Activated T-helper 1 cell treated with anti-CD3 and anti-CD28 coated beads, Interleukin-12 subunit alpha, Interleukin-12 subunit beta, Interleukin-2, Interleukin-4 antibody, amounts not matched to agents 30 ng/mL and 10 ng/mL and 1 ng/mL, durations not matched to agents 14 hours and 24 hours and 36 hours (primary cell): ENCODE measurements at regions not wholly inside any gene's neighbourhood (a gene's known extent, or its start where the extent isn't known, plus 50 kb on each side); places are given as distances from the start of the nearest gene placed in this dataset.
A peak's percentile ranks its signal among the peaks of the same experiment; 100 is the strongest.

Experiments
- DNase-seq: peaks from one replicate; pipeline ENCODE4 v3.0.0; 2021; ENCODE audit warnings: low spot score
- H3K27ac Mint-ChIP-seq: one replicate; pipeline ENCODE4 v1.8.0; 2021; ENCODE audit warnings: mild to moderate bottlenecking, mixed read lengths
- H3K27me3 Mint-ChIP-seq: one replicate; pipeline ENCODE4 v1.8.0; 2022; ENCODE audit warnings: mild to moderate bottlenecking, moderate library complexity, mixed read lengths; ENCODE audit not compliant: insufficient read depth
- H3K36me3 Mint-ChIP-seq: one replicate; pipeline ENCODE4 v1.8.0; 2021; ENCODE audit warnings: low read depth, mixed read lengths
- H3K4me1 Mint-ChIP-seq: one replicate; pipeline ENCODE4 v1.8.0; 2021; ENCODE audit warnings: low read depth, mixed read lengths
- H3K4me3 Mint-ChIP-seq: one replicate; pipeline ENCODE4 v1.8.0; 2021; ENCODE audit warnings: mild to moderate bottlenecking, moderate library complexity, mixed read lengths
- H3K9me3 Mint-ChIP-seq: one replicate; pipeline ENCODE4 v1.8.0; 2021; ENCODE audit warnings: mixed read lengths
- intact Hi-C: fragments of 100-400 bp; cut with micrococcal nuclease; formaldehyde crosslinking; loops from one replicate; pipeline ENCODE4 v1.15.1; 2024

- H3K4me3 Mint-ChIP-seq, result no peak overlapping the region
- no peak for DNase-seq
- H3K36me3 Mint-ChIP-seq, result peaks cover 3% of the 10 kb centered on the region
- no peak overlapping the region for H3K27ac Mint-ChIP-seq
- H3K27me3 Mint-ChIP-seq, result peaks cover 2% of the 10 kb centered on the region
- intact Hi-C loops, result no loop called here
- H3K9me3 Mint-ChIP-seq, result peaks cover 4% of the 10 kb centered on the region
- H3K4me1 Mint-ChIP-seq, result peaks cover 11% of the 10 kb centered on the region
Measured at GRCh38 chr16:47780213-47780875, 319.2 kb downstream of the PHKB start.

DNA sequence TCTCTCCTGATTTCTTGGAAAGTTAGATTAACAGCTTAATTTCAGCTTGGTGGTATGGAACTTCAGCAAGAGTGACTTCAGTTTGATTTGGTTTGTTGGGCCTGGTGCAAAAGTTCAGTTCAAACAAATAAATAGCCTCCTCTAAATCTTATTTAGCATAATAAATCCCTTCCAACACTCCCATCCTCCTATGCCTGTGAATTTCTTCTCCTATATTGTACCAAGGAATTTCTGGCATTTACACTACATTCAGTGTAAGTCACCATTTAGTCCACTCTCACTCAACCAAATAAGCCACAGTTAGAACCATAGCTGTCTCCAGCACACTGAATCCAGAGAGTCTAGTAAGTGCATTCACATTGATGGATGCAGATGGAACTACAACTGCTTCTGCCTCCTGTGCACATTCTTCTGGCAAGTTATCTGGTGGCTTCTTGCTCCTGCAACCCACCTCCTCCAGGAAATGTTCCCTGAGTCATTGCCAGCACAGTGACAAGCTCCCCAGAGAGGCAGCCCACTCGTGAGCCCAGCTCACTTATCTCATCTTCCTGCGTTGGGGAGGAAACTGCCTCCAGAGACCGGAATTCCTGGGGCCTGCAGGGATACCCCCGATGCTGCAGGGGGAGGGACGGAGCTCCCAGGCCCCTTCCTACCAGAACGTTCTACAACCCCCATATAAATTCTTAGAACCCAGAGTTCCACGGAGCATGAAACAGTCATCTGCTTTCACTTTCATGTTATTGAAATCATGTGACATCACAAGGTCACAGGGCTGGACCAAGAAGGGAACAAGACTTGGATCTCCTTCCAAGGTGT is 318.3 kb downstream of the PHKB start:
- Mint-ChIP-seq H3K4me1 (peaks cover 11% of the 10 kb centered on the region), H3K4me3 (peak overlapping the region; percentile 76), H3K9me3 (peaks cover 5% of the 10 kb centered on the region), H3K27ac (peak overlapping the region; percentile 82), H3K27me3 (peaks cover 2% of the 10 kb centered on the region), H3K36me3 (peaks cover 3% of the 10 kb centered on the region)
- intact Hi-C loops, result loop anchor here (2.0 kb wide), 1 partner anchor 47 kb away; no protein-coding TSS in a partner anchor
- DNase-seq, result peak; percentile 6

- Mint-ChIP-seq H3K36me3 (peaks cover 3% of the 10 kb centered on the region), H3K4me1 (peaks cover 11% of the 10 kb centered on the region), H3K9me3 (peaks cover 5% of the 10 kb centered on the region), H3K4me3 (peak overlapping the region; percentile 4), H3K27me3 (peaks cover 2% of the 10 kb centered on the region), H3K27ac (no peak overlapping the region)
- no peak for DNase-seq
- intact Hi-C loops, result loop anchor here (2.0 kb wide), 1 partner anchor 45 kb away; no protein-coding TSS in a partner anchor
Measured at GRCh38 chr16:47778106-47778801, 317.1 kb downstream of the PHKB start.

- intact Hi-C loops, result no loop called here
- Mint-ChIP-seq H3K27me3 (peaks cover 5% of the 10 kb centered on the region), H3K4me1 (peaks cover 11% of the 10 kb centered on the region), H3K9me3 (peaks cover 5% of the 10 kb centered on the region), H3K4me3 (no peak overlapping the region), H3K36me3 (peaks cover 3% of the 10 kb centered on the region), H3K27ac (no peak overlapping the region)
- DNase-seq, result no peak
Measured at GRCh38 chr16:47777220-47777619, 316.1 kb downstream of the PHKB start.

DNA sequence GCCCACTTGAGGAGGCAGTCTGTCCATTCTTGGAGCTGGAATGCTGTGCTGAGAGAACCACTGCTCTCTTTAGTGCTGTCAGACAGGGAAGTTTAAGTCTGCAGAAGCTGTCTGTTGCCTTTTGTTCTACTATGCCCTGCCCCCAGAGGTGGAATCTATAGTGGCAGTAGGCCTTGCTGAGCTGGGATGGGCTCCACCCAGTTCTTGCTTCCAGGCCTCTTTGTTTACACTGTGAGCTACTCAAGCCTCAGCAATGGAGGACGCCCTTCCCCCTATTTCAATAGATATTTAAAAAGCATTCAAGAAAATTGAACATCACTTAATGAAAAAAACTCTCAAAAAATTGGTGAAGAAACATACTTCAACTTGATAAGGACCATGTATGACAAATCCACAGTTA is 313.5 kb downstream of the PHKB start:
- Mint-ChIP-seq H3K36me3 (peaks cover 2% of the 10 kb centered on the region), H3K4me3 (no peak overlapping the region), H3K27me3 (peaks cover 5% of the 10 kb centered on the region), H3K9me3 (peaks cover 5% of the 10 kb centered on the region), H3K27ac (no peak overlapping the region), H3K4me1 (peaks cover 7% of the 10 kb centered on the region)
- DNase-seq, result no peak
- intact Hi-C loops, result no loop called here

- Mint-ChIP-seq H3K27ac (no peak overlapping the region), H3K9me3 (no peaks in the 10 kb centered on the region), H3K36me3 (no peaks in the 10 kb centered on the region), H3K4me1 (no peaks in the 10 kb centered on the region), H3K27me3 (peaks cover 2% of the 10 kb centered on the region), H3K4me3 (no peak overlapping the region)
- DNase-seq, result no peak
- intact Hi-C loops, result no loop called here
Measured at GRCh38 chr16:47753659-47754058, 292.5 kb downstream of the PHKB start.
